Astrocyte (in vitro differentiated cells and primary cell): ENCODE measurements at regions not wholly inside any gene's neighbourhood (a gene's known extent, or its start where the extent isn't known, plus 50 kb on each side); places are given as distances from the start of the nearest gene placed in this dataset.

Experiments
- DNase-seq: peaks from one replicate; pipeline ENCODE4 v3.0.0-alpha.2; 2010; ENCODE audit warnings: low read depth
- FAIRE-seq: peaks from 2 replicates; lab custom pipeline; 2011; peaks lifted over from hg19 to GRCh38; lab: Jason Lieb, UNC
- H2AFZ ChIP-seq: 2 replicates; pipeline ENCODE4 v1.6.0; 2012; ENCODE audit warnings: low read depth, low read length, inconsistent platforms
- H3K27ac ChIP-seq: 2 replicates; pipeline ENCODE4 v1.5.1; 2011; ENCODE audit warnings: low read depth, low read length, inconsistent platforms
- H3K27me3 ChIP-seq: 2 replicates; pipeline ENCODE4 v1.6.0; 2011; ENCODE audit warnings: low read length, inconsistent platforms; ENCODE audit not compliant: insufficient read depth
- H3K36me3 ChIP-seq: 2 replicates; pipeline ENCODE4 v1.5.1; 2011; ENCODE audit warnings: low read length, inconsistent platforms; ENCODE audit not compliant: insufficient read depth
- H3K4me1 ChIP-seq: 2 replicates; pipeline ENCODE4 v1.5.1; 2011; ENCODE audit warnings: low read length, inconsistent platforms; ENCODE audit not compliant: insufficient read depth
- H3K4me2 ChIP-seq: 2 replicates; pipeline ENCODE4 v1.6.0; 2012; ENCODE audit warnings: low read length, inconsistent platforms
- H3K4me3 ChIP-seq: 2 replicates; pipeline ENCODE4 v1.5.1; 2011; ENCODE audit warnings: low read depth, mild to moderate bottlenecking, low read length, inconsistent platforms; ENCODE audit not compliant: insufficient read depth
- H3K79me2 ChIP-seq: 2 replicates; pipeline ENCODE4 v1.6.0; 2012; ENCODE audit warnings: mild to moderate bottlenecking, low read length, inconsistent platforms; ENCODE audit not compliant: insufficient read depth
- H3K9ac ChIP-seq: 2 replicates; pipeline ENCODE4 v1.6.0; 2012; ENCODE audit warnings: mild to moderate bottlenecking, low read length, inconsistent platforms
- H3K9me3 ChIP-seq: 2 replicates; pipeline ENCODE4 v1.5.1; 2012; ENCODE audit warnings: low read depth, mild to moderate bottlenecking, low read length, inconsistent platforms; ENCODE audit not compliant: insufficient read depth
- H4K20me1 ChIP-seq: 2 replicates; pipeline ENCODE4 v1.6.0; 2012; ENCODE audit warnings: low read length, inconsistent platforms; ENCODE audit not compliant: insufficient read depth
- H3K27ac Mint-ChIP-seq: one replicate; pipeline ENCODE4 v1.8.0; 2021; ENCODE audit warnings: mild to moderate bottlenecking, mixed read lengths; ENCODE audit not compliant: unreplicated experiment
- H3K27me3 Mint-ChIP-seq: one replicate; pipeline ENCODE4 v1.8.0; 2021; ENCODE audit warnings: low read depth, mixed read lengths; ENCODE audit not compliant: unreplicated experiment
- H3K36me3 Mint-ChIP-seq: one replicate; pipeline ENCODE4 v1.8.0; 2021; ENCODE audit warnings: low read depth, mixed read lengths; ENCODE audit not compliant: unreplicated experiment
- H3K4me1 Mint-ChIP-seq: one replicate; pipeline ENCODE4 v1.8.0; 2021; ENCODE audit warnings: low read depth, mixed read lengths; ENCODE audit not compliant: unreplicated experiment
- H3K4me3 Mint-ChIP-seq: one replicate; pipeline ENCODE4 v1.8.0; 2021; ENCODE audit warnings: mild to moderate bottlenecking, moderate library complexity, mixed read lengths; ENCODE audit not compliant: unreplicated experiment
- H3K9me3 Mint-ChIP-seq: one replicate; pipeline ENCODE4 v1.8.0; 2021; ENCODE audit warnings: mild to moderate bottlenecking, mixed read lengths; ENCODE audit not compliant: unreplicated experiment
- EZH2 ChIP-seq: IDR thresholded peaks from 2 replicates; pipeline ENCODE4 v1.6.1; 2012; ENCODE audit warnings: mild to moderate bottlenecking, low read length, inconsistent platforms; ENCODE audit not compliant: insufficient read depth
- TF ChIP-seq, protein P1 (sequence below): IDR thresholded peaks from 2 replicates; pipeline ENCODE4 v1.5.1; 2011; ENCODE audit warnings: low read depth, mild to moderate bottlenecking, inconsistent platforms, low read length, moderate library complexity; ENCODE audit not compliant: insufficient read depth

DNA sequence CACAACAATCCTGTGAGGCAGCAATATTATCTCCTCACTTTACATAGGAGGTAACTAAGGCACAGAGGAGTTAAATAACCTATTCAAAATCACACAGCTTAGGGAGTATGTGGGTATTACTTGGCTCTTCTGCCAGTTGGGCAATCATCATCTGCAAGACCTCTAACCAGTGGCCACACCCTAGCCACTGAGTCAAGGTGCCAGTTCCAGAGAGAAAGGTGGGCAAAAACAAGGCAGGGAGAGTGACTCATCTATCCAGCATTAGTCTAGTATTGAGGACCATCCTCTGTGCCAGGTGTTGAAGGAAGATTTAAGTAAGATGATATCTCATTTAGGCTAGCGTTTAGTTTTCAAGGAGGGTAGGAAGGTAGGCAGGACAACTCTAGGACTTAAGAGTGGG, 113.9 kb upstream of the EOLA2 start:
- Histone ChIP-seq H3K9ac (no peak overlapping the region), H3K79me2 (no peaks in the 10 kb centered on the region), H3K9me3 (no peaks in the 10 kb centered on the region), H3K27me3 (no peaks in the 10 kb centered on the region), H2AFZ (no peak overlapping the region), H3K4me2 (no peak overlapping the region), H3K4me3 (no peak overlapping the region), H3K36me3 (no peaks in the 10 kb centered on the region), H4K20me1 (no peaks in the 10 kb centered on the region), H3K4me1 (no peaks in the 10 kb centered on the region), H3K27ac (no peak overlapping the region)
- Mint-ChIP-seq H3K36me3 (no peaks in the 10 kb centered on the region), H3K27me3 (no peaks in the 10 kb centered on the region), H3K4me1 (no peaks in the 10 kb centered on the region), H3K9me3 (no peaks in the 10 kb centered on the region), H3K27ac (no peak overlapping the region), H3K4me3 (no peak overlapping the region)
- DNase-seq (no peak), FAIRE-seq (no peak)
- TF ChIP-seq, protein P1, sequence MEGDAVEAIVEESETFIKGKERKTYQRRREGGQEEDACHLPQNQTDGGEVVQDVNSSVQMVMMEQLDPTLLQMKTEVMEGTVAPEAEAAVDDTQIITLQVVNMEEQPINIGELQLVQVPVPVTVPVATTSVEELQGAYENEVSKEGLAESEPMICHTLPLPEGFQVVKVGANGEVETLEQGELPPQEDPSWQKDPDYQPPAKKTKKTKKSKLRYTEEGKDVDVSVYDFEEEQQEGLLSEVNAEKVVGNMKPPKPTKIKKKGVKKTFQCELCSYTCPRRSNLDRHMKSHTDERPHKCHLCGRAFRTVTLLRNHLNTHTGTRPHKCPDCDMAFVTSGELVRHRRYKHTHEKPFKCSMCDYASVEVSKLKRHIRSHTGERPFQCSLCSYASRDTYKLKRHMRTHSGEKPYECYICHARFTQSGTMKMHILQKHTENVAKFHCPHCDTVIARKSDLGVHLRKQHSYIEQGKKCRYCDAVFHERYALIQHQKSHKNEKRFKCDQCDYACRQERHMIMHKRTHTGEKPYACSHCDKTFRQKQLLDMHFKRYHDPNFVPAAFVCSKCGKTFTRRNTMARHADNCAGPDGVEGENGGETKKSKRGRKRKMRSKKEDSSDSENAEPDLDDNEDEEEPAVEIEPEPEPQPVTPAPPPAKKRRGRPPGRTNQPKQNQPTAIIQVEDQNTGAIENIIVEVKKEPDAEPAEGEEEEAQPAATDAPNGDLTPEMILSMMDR: no peak
- no peak for TF ChIP-seq EZH2

DNA sequence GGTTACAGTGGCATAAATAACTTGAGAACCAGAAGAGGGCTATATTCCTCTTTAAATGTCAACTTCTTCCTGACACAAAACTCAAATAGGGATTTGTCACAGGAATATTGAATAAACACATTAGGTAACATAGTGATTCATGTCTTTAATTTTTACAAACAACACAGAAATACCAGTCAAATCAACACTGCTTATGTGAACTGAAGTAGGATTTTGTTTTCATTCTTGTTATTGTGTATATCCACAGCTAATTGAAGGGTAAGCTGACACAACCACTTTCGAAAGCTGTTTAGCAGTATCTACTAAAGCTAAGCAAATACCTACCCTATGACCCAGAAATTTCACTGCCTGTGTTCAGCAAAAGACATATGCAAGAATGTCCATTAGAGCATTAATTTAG, 120.4 kb upstream of the EOLA2 start:
- H3K27ac ChIP-seq: no peak overlapping the region

DNA sequence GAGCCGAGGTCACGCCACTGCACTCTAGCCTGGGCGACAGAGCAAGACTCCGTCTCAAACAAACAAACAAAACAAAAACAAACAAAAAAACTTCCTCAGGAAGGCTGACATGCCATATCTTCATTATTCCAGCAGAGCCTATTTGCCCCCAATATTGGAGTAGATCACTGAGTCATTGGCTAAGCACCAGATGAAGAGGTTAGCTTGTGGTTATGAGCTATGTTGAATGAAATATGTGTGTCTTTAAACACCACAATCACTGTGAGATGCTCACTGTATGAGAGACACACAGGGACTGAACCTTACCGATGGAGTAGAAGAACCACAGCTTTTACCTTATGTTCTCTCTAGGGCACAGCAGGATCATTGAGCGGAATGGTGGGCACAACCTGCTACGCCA, 122.1 kb upstream of the EOLA2 start:
- Mint-ChIP-seq H3K4me3 (no peak overlapping the region), H3K27ac (no peak overlapping the region), H3K4me1 (peaks cover 11% of the 10 kb centered on the region), H3K9me3 (no peaks in the 10 kb centered on the region), H3K36me3 (no peaks in the 10 kb centered on the region), H3K27me3 (no peaks in the 10 kb centered on the region)
- FAIRE-seq (peak; percentile 99), DNase-seq (peak; percentile 65)
- Histone ChIP-seq H3K79me2 (no peaks in the 10 kb centered on the region), H3K4me3 (no peak overlapping the region), H3K36me3 (no peaks in the 10 kb centered on the region), H3K4me1 (peaks cover 14% of the 10 kb centered on the region), H3K9ac (no peak overlapping the region), H2AFZ (no peak overlapping the region), H3K27me3 (no peaks in the 10 kb centered on the region), H3K9me3 (no peaks in the 10 kb centered on the region), H3K4me2 (peak overlapping the region; percentile 41), H4K20me1 (no peaks in the 10 kb centered on the region), H3K27ac (no peak overlapping the region)
- no peak for TF ChIP-seq EZH2
- TF ChIP-seq, protein P1: no peak

More for the DNA sequence above, 120.4 kb upstream of the EOLA2 start:
- TF ChIP-seq, protein P1: no peak
- no peak for TF ChIP-seq EZH2
- Histone ChIP-seq H3K9ac (no peak overlapping the region), H3K4me1 (peaks cover 14% of the 10 kb centered on the region), H4K20me1 (no peaks in the 10 kb centered on the region), H3K36me3 (no peaks in the 10 kb centered on the region), H3K4me2 (no peak overlapping the region), H3K27me3 (no peaks in the 10 kb centered on the region), H3K4me3 (no peak overlapping the region), H2AFZ (no peak overlapping the region), H3K9me3 (no peaks in the 10 kb centered on the region), H3K79me2 (no peaks in the 10 kb centered on the region)
- H3K27ac Mint-ChIP-seq: no peak overlapping the region
- no peaks in the 10 kb centered on the region for H3K27me3 Mint-ChIP-seq
- H3K36me3 Mint-ChIP-seq: no peaks in the 10 kb centered on the region
- DNase-seq (no peak), FAIRE-seq (peak; percentile 95)
- H3K4me1 Mint-ChIP-seq: peaks cover 11% of the 10 kb centered on the region
- no peaks in the 10 kb centered on the region for H3K9me3 Mint-ChIP-seq
- no peak overlapping the region for H3K4me3 Mint-ChIP-seq
